ENCODE measurements at regions not wholly inside any gene's neighbourhood (a gene's known extent, or its start where the extent isn't known, plus 50 kb on each side); places are given as distances from the start of the nearest gene placed in this dataset.

GRCh38 chr3:147904421-147904820 lies 495.3 kb downstream of the ZIC1 start:
- TF ChIP-seq CTCF (IDR thresholded peaks at IDR 0.05; ENCODE audit: insufficient read depth, low read depth, low read length) (no peak), EZH2 (IDR thresholded peaks at IDR 0.05; ENCODE audit: insufficient read depth, low read length) (no peak)
